C4-2B (cell line): ENCODE measurements at regions not wholly inside any gene's neighbourhood (a gene's known extent, or its start where the extent isn't known, plus 50 kb on each side); places are given as distances from the start of the nearest gene placed in this dataset.

ENCODE experiments used
- ZFX ChIP-seq: fragments of 450-650 bp; IDR thresholded peaks from 2 replicates; pipeline ENCODE4 v1.6.1; 2017
- TF ChIP-seq, protein P1 (sequence below): fragments of 450-650 bp; conservative IDR thresholded peaks from 2 replicates; pipeline ENCODE4 v1.5.1; 2017; ENCODE audit warnings: mild to moderate bottlenecking

DNA sequence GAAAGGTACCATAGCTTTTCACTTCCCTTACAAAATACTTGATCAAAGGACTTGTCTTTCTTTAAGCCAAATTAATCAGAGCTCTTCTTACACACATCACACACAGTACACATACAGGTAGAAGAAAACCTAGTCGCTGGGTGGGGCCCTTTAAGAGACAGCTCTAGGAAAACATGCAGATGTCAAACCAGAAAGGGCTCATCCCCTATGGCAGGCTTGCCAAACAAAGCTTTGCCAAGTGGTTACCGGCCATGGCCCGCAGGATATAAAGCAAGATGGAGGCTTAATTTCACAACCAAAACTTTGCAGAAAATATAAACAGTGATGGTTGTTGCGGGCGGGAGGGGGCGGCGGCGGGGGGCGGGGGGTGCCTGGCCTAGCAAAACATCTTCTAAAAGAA lies 2156.0 kb upstream of the PIK3C3 start:
- TF ChIP-seq, protein P1, sequence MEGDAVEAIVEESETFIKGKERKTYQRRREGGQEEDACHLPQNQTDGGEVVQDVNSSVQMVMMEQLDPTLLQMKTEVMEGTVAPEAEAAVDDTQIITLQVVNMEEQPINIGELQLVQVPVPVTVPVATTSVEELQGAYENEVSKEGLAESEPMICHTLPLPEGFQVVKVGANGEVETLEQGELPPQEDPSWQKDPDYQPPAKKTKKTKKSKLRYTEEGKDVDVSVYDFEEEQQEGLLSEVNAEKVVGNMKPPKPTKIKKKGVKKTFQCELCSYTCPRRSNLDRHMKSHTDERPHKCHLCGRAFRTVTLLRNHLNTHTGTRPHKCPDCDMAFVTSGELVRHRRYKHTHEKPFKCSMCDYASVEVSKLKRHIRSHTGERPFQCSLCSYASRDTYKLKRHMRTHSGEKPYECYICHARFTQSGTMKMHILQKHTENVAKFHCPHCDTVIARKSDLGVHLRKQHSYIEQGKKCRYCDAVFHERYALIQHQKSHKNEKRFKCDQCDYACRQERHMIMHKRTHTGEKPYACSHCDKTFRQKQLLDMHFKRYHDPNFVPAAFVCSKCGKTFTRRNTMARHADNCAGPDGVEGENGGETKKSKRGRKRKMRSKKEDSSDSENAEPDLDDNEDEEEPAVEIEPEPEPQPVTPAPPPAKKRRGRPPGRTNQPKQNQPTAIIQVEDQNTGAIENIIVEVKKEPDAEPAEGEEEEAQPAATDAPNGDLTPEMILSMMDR = no peak
- TF ChIP-seq ZFX = no peak
